DMS53 (cell line): ENCODE measurements at regions not wholly inside any gene's neighbourhood (a gene's known extent, or its start where the extent isn't known, plus 50 kb on each side); places are given as distances from the start of the nearest gene placed in this dataset.

Source experiments
- DNase-seq: peaks from one replicate; lab custom pipeline; 2025; lab: John Stamatoyannopoulos, UW

- DNase-seq: no peak
These were observed 349.0 kb downstream of the TBC1D4 start for GRCh38 chr13:75132701-75133695.

GRCh38 chr13:75129331-75129730 lies 352.6 kb downstream of the TBC1D4 start:
- DNase-seq: no peak

DNA sequence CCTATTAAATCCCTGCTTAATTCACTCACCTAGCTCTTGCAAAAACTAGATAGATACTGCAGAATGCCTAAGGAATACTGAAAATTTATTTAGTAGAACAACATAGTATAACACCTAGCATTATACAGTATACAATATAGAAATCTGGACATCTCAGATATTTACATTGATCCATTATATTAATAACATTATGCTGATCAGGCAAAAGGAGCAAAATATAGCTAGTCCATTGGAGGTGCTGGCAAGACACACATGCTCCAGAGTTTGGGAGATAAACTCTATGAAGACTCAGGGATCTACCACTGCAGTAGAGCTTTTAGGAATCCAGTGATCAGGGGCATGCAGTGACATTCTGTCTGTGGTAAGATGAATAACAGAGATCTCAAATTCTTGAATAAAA lies 357.6 kb downstream of the TBC1D4 start:
- DNase-seq: no peak

GRCh38 chr13:75123428-75123827 lies 358.5 kb downstream of the TBC1D4 start:
- DNase-seq: no peak

DNA sequence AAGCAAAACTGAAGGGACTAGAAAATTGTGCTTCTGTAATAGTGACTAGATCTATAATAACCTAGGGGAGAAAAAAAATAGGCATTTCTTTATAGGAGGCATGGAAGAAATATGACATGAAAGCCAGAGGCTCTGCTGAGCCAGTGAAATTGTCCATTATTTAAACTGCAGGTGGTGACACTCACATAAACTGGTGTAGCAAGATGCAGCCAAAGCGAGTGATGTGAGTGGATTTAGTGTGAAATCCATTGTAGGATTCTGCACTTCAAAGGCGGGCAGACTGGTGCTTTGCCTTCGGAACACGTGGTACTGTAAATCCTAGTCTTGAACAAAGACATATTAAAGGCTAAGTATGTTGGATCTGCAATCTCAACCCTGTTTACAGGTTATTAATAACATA lies 361.9 kb downstream of the TBC1D4 start:
- no peak for DNase-seq

GRCh38 chr13:75115171-75115570 lies 366.8 kb downstream of the TBC1D4 start:
- DNase-seq: no peak

- DNase-seq: no peak
These were observed 378.0 kb downstream of the TBC1D4 start for GRCh38 chr13:75103976-75104375.

DNA sequence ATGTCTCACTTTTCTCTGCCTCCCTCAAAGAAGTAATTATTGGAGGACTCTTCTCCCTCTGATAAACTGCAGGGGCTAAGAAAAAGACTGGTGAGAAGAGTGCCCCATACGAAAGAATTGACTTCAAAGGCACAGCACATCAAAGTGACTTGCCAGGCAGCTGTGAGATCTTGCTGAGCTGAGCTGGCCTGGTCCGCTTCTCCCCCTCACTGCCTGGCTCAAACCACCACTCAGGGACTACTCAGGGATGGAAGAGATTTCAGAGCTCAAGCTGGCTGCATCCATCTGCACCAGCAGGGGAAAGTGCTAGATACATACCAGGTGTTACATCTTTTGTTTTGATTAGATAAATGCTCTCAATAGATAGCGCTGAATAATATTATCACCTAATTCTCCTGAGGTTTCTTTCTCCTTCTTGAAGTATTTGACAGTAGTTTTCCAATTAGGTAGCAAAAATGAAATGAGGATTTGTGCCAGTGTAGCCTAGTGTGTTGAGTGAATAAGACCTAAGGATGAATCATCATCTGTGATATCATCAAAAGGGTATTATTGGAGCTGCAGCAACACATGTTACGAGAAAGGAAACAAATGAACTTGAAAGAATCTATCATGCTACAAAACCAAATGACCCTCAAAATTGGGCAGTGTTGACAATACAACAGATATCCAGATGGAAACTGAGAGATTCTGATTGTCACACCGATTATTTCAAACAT lies 379.8 kb downstream of the TBC1D4 start:
- no peak for DNase-seq

GRCh38 chr13:75101348-75101747 lies 380.6 kb downstream of the TBC1D4 start:
- DNase-seq: no peak

- DNase-seq: no peak
These were observed 389.8 kb downstream of the TBC1D4 start for GRCh38 chr13:75092143-75092542.

GRCh38 chr13:75091718-75092117 lies 390.3 kb downstream of the TBC1D4 start:
- no peak for DNase-seq

GRCh38 chr13:75090872-75091615 lies 390.9 kb downstream of the TBC1D4 start:
- DNase-seq: no peak

- no peak for DNase-seq
These were observed 393.1 kb downstream of the TBC1D4 start for GRCh38 chr13:75088915-75089314.

DNA sequence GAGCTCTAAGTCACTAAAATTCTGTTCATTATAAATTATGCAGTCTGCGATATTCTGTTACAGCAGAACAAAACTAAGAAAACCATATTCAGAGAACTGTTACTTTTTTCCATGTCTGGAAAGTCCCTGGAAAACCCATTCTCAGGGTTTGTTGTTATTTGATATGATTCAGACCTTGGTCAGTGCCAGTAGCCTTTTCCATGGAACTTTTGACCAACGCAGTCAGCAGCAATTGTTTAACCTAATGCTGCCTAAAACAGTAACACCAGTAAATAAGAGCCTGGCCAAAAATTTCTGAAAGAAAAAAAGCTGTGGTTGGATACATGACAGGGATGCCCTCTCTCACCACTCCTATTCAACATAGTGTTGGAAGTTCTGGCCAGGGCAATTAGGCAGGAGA lies 402.7 kb downstream of the TBC1D4 start:
- no peak for DNase-seq

GRCh38 chr13:75076476-75076875 lies 405.5 kb downstream of the TBC1D4 start:
- no peak for DNase-seq

DNA sequence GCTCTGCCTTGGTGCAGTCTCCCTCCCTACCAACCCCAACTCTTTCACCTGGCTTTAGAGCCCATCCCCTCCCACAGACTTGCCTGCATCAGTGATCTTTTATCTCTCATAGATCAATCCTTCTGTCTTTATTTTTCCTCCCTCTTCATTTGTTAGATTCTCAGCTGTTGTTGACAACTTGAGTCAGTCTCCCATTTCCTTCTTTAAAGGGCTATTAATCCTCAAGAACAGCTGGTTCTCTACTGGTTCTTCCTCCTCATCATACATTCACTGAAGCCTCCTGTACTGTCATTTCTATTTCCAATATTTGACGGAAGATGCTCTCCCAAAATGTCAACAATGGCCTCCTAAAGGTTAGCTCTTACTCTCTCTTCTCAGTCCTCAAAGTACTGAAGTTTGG lies 408.2 kb downstream of the TBC1D4 start:
- no peak for DNase-seq

- no peak for DNase-seq
These were observed 409.1 kb downstream of the TBC1D4 start for GRCh38 chr13:75072891-75073290.

DNA sequence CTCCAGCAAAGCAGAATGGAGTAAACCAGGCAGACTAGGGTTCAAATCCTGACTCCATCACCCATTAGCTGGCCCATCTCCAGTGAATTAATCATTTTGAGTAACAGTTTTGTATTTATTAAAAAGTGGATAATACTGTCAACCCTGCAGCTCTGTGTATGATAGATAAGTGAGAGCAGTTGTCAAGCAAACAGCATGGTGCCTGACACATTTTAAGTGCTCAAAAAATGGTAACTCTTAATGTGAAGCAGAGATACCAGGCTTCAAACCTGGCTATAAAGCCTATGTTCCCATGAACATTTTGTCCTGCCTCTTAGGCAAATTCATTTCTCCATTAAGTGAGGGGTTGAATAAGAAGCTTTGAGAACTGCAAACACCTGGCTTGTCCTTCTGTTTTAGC lies 409.6 kb downstream of the TBC1D4 start:
- DNase-seq: no peak

DNA sequence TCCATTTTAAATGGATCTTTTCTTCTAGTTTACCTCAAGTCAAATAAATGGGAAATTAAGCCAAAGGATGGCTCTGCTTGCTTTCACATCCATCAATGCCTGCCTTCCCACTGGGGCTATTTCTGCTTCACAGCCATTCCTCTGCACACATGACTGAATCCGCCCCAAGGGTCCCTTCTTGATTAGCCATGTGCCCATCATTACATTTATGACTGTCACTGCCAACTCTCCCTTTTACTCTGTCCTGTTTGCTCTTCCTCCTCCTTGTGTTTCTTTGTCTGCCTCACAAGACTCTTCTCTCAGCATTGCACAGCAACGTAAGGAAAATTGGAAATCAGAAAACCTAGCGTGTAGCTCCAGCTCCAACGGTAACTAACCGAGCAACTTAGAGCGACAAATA lies 410.2 kb downstream of the TBC1D4 start:
- DNase-seq: no peak

DNA sequence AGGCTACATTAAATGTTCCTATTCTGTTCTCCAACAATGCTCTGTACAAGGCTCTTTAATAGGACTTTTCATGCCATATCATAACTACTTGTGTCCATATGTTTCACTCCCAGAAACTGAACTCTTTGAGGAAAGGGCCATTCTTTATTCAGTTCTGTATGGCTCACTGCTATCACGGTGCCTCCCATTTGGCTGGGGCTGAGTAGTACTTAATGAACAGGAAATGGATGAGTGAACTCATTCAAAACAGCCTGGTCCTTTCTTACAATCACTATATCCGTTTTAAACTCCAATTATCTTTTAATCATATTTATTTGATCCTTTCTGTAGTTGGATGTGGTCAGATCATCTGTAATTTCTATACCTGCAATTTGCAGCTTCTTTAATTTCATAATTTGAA lies 410.6 kb downstream of the TBC1D4 start:
- no peak for DNase-seq

DNA sequence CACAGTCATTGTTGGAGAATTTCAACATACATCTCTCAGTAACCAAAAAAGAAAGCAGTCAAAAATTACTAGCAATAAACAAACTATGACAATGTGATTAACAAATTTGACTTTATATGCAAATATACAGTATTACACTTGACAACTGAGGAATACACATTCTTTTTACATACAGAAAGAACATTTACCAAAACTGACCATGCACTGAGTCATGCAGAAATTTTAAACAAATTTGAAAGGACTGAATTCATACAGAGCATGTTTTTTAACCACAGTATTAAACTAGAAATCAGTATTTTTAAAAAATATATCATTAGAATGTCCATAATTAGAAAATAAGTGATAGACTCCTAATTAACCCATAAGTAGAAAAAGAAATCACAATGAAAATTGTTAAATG lies 420.1 kb downstream of the TBC1D4 start:
- no peak for DNase-seq

DNA sequence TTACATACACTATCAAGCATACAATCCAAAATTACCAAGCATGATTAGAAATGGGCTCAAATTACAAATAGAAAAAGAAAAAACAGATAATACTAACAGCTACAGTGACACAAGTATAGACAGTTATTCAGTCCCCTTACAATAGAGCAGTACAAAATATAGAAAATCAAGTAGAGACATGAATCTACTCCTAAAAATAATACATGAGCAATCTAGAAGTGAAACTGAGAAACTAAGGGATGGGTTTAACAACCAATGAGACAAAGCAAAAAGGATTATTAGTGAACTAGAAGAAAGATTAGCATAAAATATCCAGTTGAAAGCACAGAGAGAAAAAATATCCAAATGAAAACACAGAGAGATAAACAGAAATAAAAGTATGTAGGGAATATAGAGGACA lies 426.7 kb downstream of the TBC1D4 start:
- no peak for DNase-seq

DNA sequence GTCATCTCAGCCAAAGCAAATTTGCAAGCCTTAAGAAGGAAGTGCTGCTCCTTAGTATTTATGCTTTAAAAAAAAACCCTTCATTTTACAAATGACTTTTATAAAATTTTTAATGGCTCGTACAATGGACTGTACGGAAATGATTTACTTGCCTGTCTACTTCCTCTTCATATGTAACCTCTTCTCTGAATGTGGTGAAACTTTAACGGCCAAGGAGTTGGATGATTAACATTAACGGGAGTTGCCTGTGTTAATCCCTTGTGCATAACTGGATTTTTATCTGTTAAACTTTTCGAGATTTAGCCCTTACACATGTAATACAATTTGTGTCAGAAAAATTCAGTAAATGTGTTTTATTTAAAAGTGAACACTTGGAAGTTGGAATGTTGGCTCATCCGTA lies 429.4 kb downstream of the TBC1D4 start:
- no peak for DNase-seq
